Inflammatory macrophage treated with lipopolysaccharide for 4 hours (primary cell): ENCODE measurements at regions not wholly inside any gene's neighbourhood (a gene's known extent, or its start where the extent isn't known, plus 50 kb on each side); places are given as distances from the start of the nearest gene placed in this dataset.

Source experiments
- DNase-seq: peaks from one replicate; pipeline ENCODE4 v3.0.0-alpha.2; 2020

GRCh38 chr15:69801144-69801543 lies 296.6 kb downstream of the TLE3 start:
- DNase-seq = no peak

- DNase-seq = no peak
Observed at GRCh38 chr15:69802432-69802831, 295.3 kb downstream of the TLE3 start.

DNA sequence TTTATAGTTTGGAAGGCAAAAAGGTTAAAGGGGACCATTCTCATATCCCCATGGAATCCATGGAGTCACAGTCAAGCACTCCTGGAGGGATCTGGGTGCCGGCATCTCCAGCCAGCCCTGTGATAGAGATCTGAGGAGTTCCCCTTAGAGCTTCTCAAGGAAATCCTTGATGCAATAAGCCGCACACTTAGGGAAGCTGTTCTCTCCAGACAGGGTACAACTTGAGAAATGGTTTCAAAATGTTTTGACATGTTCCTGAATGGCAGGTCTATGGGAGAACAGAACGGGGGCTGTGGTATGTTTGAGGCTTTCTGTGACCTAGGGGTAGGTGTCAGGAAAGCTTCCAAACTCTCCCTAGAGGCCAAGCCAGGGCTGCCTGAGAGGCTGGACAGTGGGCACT lies 292.9 kb downstream of the TLE3 start:
- peak; percentile 88 for DNase-seq

GRCh38 chr15:69805248-69805953 lies 292.3 kb downstream of the TLE3 start:
- peak; percentile 5 for DNase-seq

DNA sequence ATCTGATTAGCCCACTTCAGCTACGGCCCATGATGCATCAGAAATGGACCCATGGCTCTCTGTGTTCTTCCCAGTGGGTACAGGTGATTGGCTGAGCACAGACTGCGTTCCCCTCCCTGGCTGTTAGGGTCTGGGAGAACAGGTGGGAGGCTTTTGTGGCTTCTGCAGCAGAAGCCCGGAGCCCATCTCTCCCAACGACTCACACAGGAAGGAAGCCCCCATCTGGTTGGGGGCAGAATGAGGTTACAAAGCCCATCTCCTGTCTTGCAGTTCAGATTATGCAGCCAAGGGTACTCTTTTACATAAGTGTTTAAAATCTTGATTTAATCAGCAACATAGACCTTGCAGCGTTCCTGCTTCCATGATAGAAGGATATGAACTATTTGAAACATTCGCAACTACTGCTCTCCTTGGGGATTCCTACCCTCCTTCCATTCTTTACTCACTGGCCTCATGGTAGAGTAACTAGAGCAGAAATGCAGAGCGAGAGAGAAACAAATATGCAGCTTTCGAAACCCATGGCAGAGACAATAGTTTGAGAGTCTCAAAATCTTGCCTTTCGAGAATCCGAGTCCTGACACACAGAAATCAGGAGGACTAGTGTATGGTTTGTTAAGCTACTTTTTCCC lies 291.3 kb downstream of the TLE3 start:
- DNase-seq = no peak

GRCh38 chr15:69807721-69808120 lies 290.0 kb downstream of the TLE3 start:
- peak; percentile 32 for DNase-seq

- DNase-seq = peak; percentile 55
Observed at GRCh38 chr15:69808756-69809155, 289.0 kb downstream of the TLE3 start.

DNA sequence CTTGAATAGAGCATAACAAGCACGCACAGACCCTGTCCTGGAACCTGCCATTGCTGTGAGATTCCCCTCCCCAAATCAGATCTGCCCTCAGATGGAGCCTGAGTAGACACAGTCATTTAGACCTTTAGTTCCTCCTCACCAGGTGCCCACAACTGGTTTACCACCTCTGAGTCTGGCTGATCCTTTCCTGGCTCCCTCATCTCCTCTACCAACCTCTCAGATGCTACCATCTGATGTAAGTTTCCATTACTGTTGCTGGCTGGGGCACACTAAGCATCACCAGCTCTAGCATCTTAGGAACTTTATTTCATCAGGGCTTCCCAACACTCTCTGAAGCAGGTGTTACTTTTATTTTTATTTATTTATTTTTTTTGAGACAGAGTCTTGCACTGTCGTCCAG lies 288.3 kb downstream of the TLE3 start:
- DNase-seq = no peak

GRCh38 chr15:69810431-69811354 lies 287.0 kb downstream of the TLE3 start:
- DNase-seq = no peak

DNA sequence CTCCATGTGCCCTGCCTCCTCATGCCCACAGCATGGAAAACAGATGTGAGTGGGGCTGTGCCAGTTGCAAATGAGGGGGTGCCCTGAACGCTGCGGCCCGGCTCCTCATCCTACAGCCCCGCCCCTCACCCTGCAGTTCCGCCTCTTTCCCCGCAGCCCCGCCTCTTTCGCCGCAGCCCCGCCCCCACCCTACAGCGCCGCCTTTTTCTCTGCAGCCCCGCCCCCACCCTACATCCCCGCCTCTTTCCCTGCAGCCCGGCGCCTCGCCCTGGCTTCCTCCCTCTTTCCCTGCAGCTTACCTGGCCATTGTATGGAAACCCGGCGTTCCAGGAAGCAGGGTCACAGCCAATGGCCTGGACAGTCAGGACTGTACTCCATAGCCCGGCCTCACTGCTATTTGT lies 284.9 kb downstream of the TLE3 start:
- DNase-seq = no peak

DNA sequence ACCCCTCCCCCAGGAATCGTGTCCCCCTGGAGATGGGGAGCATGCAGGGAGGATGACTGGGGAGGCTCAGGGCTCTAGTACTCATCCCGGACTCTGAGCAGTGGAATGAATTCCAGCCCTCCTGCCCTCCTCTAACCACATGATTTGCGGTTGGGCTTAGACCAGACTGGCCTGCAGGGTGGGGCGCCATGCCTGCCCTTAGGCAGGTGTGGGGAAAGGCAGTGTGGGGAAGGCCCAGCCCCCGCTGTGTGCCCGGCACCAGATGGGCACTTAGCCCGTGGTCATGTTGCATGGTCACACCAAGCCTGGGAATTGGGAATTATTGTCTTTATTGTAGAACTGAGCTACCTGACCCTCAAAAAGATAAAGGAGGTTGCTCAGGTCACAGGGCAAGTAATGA lies 283.8 kb downstream of the TLE3 start:
- DNase-seq = no peak

DNA sequence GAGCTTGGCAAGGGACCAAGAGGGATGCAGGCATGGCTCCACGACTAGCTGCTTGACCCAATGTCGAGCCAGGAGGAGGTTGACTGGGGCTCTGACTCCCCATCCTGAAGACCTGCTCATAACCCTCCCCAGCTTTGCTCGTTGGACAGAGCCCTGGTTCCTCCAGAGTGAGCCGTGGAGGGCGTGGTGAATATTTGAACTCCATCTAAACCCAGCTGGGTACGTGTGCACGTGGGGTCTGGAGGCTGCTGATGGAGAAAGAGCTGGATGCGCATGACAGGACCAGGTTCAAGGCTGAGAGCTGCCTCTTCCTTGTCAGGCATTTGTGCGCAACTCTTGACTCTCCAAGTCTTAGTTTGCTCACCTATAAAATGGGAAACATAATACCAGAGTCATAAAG lies 282.8 kb downstream of the TLE3 start:
- DNase-seq = no peak

GRCh38 chr15:69815793-69816192 lies 281.9 kb downstream of the TLE3 start:
- no peak for DNase-seq

DNA sequence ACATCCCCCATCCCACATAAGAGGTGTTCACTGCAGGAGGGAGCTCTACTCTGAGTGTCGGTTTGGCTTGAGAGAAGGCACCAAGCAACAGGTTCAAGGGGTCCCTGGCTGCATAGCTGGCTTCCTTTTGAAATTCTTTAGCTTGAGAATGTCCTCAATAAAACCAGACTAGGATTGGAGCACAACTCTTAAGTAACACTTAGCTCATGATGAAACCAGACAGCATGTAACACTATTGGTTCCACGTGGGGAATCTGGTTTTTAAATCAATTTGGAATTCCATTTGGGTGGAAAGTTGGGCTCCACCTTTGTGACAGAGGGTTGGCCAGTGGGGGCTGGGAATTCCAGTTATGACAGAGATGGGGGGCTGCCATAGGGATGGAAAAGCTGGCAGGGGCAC lies 281.2 kb downstream of the TLE3 start:
- no peak for DNase-seq

GRCh38 chr15:69818529-69818928 lies 279.2 kb downstream of the TLE3 start:
- DNase-seq = no peak

DNA sequence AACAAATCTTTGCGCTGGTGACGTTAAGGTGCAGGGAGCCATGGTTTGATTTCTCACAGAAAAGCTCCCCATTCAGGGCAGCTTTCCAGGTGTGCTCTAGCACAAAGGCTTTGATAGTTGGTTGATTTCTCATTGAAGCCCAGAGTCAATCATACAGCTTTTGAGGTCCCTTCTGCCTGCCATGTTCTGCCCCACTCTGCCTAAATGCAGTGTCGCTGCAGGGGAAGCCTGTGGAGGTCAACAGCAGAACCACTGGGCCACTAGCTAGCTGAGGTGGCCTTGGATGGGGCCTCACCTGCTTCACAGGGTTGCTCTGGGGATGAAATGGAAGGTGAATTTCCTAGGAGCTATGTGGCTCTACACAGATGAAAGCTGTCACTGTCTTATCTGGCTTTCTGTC lies 278.3 kb downstream of the TLE3 start:
- no peak for DNase-seq

DNA sequence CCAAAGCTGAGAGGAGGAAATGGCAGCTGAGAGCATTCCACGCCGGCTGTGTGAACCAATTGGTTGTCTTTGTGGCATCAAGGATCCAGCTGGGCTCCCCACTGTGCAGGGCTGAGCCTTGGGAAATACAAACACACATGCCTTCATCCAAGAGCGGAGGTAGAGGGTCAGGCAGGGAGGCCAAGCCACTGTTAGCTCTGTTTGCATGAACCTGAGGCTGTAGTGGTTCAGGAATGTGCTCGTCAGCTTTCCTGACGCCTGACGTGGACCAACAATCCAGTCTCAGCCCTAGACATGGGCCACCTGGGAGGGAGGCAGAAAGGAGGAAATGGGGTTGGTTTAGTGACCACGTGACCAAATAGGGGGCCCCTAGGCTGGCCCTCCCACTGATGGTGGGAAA lies 276.9 kb downstream of the TLE3 start:
- DNase-seq = no peak

DNA sequence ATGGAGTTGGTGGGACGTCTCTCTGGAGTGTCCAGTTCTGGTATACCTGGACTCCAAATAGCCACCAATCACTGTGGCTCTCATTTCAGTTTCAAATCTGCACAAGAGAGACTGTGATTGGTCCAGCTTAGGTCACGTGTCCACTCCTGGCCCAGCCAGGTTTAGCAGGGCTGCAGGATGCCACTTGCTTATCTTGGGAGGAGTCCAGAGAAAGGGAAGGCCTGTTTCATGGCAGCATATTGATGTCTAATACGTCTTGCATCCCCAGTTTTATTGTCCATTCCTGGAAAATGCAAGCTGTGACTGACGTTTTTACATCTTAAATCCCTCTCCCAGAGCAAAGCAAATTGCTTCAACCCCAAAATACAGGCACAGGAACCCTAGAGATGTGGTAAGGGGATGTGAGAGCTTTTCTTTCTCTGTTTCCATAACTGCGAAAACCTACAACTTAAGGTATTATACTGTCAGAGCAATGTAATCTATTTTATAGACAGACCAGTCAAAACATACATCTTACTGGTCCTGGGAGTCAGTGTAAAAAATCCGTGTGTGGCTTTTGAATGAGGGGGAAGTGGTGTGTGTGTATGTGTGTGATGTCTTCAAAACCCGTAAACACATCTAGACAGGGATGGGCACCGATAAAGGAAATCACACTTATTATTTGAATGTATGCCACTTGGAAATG lies 274.4 kb downstream of the TLE3 start:
- DNase-seq = no peak

GRCh38 chr15:69824075-69824876 lies 273.4 kb downstream of the TLE3 start:
- DNase-seq = no peak

DNA sequence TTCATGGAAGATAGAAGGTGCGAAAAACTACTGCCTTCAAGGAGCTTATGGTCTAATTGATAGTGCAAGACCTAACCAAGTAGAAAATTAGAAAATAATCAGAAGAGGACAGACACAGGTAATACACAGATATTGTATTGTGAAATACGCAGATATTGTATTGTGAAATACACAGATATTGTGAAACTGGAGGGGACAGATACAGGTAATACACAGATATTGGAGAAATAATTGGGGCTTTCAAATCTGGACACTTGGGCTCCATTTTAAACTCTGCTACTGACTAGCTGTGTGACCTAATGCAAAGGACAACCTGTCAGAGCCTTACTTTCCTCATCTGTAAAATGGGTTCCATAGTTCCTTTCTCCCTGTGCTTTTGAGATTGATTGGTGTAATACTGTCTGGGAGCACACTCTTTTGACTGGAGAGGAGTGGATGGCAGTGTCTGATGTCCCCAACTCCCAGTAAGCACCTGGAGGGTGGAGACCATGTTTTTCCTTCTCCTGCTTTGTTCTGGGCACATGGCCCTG lies 272.8 kb downstream of the TLE3 start:
- no peak for DNase-seq

DNA sequence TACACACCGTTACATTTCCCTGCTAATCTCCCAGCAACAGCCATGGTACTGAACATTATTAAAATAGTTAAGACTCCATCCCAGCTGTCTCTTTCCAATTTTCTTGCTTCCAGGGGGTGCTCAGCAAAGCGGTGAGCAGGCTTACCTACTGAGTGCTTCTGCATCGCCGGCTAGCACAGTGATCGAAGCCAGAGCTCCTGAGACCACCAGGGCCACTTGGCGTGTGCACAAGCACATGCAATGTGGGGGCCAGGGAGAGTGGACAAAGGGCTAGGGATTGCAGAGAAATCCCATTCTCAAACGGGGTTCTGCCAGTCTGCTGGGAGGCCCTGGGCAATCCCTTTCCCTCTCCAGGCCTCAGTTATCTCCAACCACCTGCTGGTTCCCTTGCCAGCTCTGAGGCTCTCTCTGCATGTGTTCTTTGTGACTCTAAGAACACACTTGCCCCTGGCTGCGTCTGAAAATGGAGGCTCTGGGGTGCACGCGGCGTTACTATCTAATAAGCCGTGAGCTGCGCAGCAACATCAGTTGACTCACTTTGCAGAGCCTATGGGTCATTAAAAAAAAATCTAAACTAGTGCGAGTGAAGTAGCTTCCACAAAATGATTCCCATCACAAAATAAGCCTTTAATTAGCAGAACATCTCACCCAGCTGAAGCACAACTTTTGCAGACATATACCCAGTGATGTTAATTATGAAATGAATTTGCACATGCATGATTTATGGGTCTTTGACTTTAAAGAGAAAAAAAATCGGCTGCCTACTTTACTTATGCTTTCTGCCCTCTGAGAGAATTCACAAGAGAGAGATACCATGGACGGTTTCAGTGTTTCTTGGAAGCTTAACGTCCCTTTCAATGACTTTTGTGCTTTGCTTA lies 271.5 kb downstream of the TLE3 start:
- DNase-seq = no peak
